Right atrium auricular region (tissue), 2 donors: ENCODE measurements at regions not wholly inside any gene's neighbourhood (a gene's known extent, or its start where the extent isn't known, plus 50 kb on each side); places are given as distances from the start of the nearest gene placed in this dataset.

ENCODE experiments used
- DNase-seq: peaks from one replicate; pipeline ENCODE4 v3.0.0-alpha.2; 2019; ENCODE audit warnings: low spot score
- H3K27ac ChIP-seq, 2 donors: fragments of 200-600 bp; sonication (generic); 1 replicate in 1 of 2; 2 replicates in 1 of 2; pipeline ENCODE4 v1.5.1; 2016 to 2019
- H3K27me3 ChIP-seq, 2 donors: fragments of 200-600 bp; sonication (generic); one replicate each; pipeline versions ENCODE4 v1.5.1 to v1.6.0; 2017 to 2019
- H3K36me3 ChIP-seq: fragments of 200-600 bp; sonication (generic); one replicate; pipeline ENCODE4 v1.5.1; 2016
- H3K4me1 ChIP-seq, 2 donors: fragments of 200-600 bp; sonication (generic); one replicate each; pipeline versions ENCODE4 v1.5.1 to v1.6.0; 2017 to 2019
- H3K4me3 ChIP-seq, 2 donors: fragments of 200-600 bp; sonication (generic); 1 replicate in 1 of 2; 2 replicates in 1 of 2; pipeline ENCODE4 v1.5.1; 2017 to 2019; ENCODE audit warnings: mild to moderate bottlenecking in 1 of 2, moderate library complexity in 1 of 2
- H3K9me3 ChIP-seq, 2 donors: fragments of 200-600 bp; sonication (generic); one replicate each; pipeline ENCODE4 v1.5.1; 2019
- CTCF ChIP-seq, 2 donors: fragments of 200-600 bp; sonication (generic); IDR thresholded peaks; one replicate each; pipeline ENCODE4 v1.5.1; 2019; ENCODE audit warnings: antibody characterized with exemption in 2 of 2

GRCh38 chr2:62354771-62355561 is 151.0 kb downstream of the TMEM17 start:
- no peak overlapping the region for H3K27ac ChIP-seq
- H3K9me3 ChIP-seq: peaks cover 0 to 15% of the 10 kb centered on the region in 2 donors
- no peak overlapping the region for H3K4me3 ChIP-seq
- no peaks in the 10 kb centered on the region for H3K4me1 ChIP-seq
- H3K27me3 ChIP-seq: no peaks in the 10 kb centered on the region
- no peaks in the 10 kb centered on the region for H3K36me3 ChIP-seq
- no peak for DNase-seq
- no peak for TF ChIP-seq CTCF (IDR thresholded peaks at IDR 0.05)

- Histone ChIP-seq H3K9me3 (peaks cover 0 to 15% of the 10 kb centered on the region in 2 donors), H3K4me3 (no peak overlapping the region), H3K4me1 (no peaks in the 10 kb centered on the region), H3K27ac (no peak overlapping the region), H3K27me3 (no peaks in the 10 kb centered on the region), H3K36me3 (no peaks in the 10 kb centered on the region)
- DNase-seq: no peak
- TF ChIP-seq CTCF (IDR thresholded peaks at IDR 0.05): no peak
Observed at GRCh38 chr2:62352031-62352430, 154.0 kb downstream of the TMEM17 start.

GRCh38 chr2:62349788-62350187 is 153.9 kb downstream of the B3GNT2 start:
- Histone ChIP-seq H3K9me3 (peaks cover 0 to 15% of the 10 kb centered on the region in 2 donors), H3K36me3 (no peaks in the 10 kb centered on the region), H3K27ac (no peak overlapping the region), H3K4me1 (no peaks in the 10 kb centered on the region), H3K27me3 (no peaks in the 10 kb centered on the region), H3K4me3 (no peak overlapping the region)
- TF ChIP-seq CTCF (IDR thresholded peaks at IDR 0.05): no peak
- DNase-seq: no peak

- no peak for TF ChIP-seq CTCF (IDR thresholded peaks at IDR 0.05)
- no peaks in the 10 kb centered on the region for H3K4me1 ChIP-seq
Observed at GRCh38 chr2:62348700-62349099, 152.8 kb downstream of the B3GNT2 start.

GRCh38 chr2:62347563-62348270 is 151.8 kb downstream of the B3GNT2 start:
- Histone ChIP-seq H3K9me3 (peaks cover 0 to 15% of the 10 kb centered on the region in 2 donors), H3K4me3 (no peak overlapping the region), H3K36me3 (no peaks in the 10 kb centered on the region), H3K4me1 (no peaks in the 10 kb centered on the region), H3K27ac (no peak overlapping the region), H3K27me3 (no peaks in the 10 kb centered on the region)
- no peak for TF ChIP-seq CTCF (IDR thresholded peaks at IDR 0.05)
- no peak for DNase-seq

More at GRCh38 chr2:62348700-62349099, 152.8 kb downstream of the B3GNT2 start:
- Histone ChIP-seq H3K9me3 (peaks cover 0 to 15% of the 10 kb centered on the region in 2 donors), H3K36me3 (no peaks in the 10 kb centered on the region), H3K27me3 (no peaks in the 10 kb centered on the region), H3K27ac (no peak overlapping the region), H3K4me3 (no peak overlapping the region)
- DNase-seq: no peak
